Heart left ventricle (tissue), 13 donors: ENCODE measurements at regions not wholly inside any gene's neighbourhood (a gene's known extent, or its start where the extent isn't known, plus 50 kb on each side); places are given as distances from the start of the nearest gene placed in this dataset.

Source experiments
- CTCF ChIP-seq, 12 donors: fragments of 200-600 bp; sonication (generic) in 4 of 12; IDR thresholded peaks; one replicate each; pipeline versions ENCODE4 v1.5.0 to v1.8.0; 2018 to 2022; ENCODE audit warnings: antibody characterized with exemption in 12 of 12, mild to moderate bottlenecking in 5 of 12
- POLR2A ChIP-seq, 2 donors: fragments of 450-650 bp; IDR thresholded peaks; one replicate each; pipeline ENCODE4 v1.6.1; 2017; ENCODE audit warnings: antibody characterized with exemption in 2 of 2, mild to moderate bottlenecking in 2 of 2, moderate library complexity in 2 of 2
- donor health status: ischemic (EF 13 %, LVEDD 7.1; RV severe dilation, severe dysfunction).
- donor health status: DM: no; HTN: yes; CAD: no.
- donor health status: DM: no; HTN: no; CAD: no.
- donor health status: ischemic (EF 25% LVEDD 6.9; RV normal size, moderate dysfunction).
- donor health status: ischemic (EF 25% LVEDD 5.7; RV mildly dilated, moderate dysfunction).
- donor health status: ischemic (EF 35%, LVEDD 5.7; RV mildly dilated, moderate dysfunction).
- donor health status: nonischemic (EF 11% LVEDD 7.7; RV severe dilation, severe dysfunction).
- donor health status: DM: yes; HTN: yes; CAD: no.
- donor health status: PGD.
- donor health status: ischemic (EF 29% LVEDD 5.4; RV normal size, mild dysfunction).
- donor health status: nonischemic (EF 23%, LVEDD 6.1; RV moderate dilation, normal function).

DNA sequence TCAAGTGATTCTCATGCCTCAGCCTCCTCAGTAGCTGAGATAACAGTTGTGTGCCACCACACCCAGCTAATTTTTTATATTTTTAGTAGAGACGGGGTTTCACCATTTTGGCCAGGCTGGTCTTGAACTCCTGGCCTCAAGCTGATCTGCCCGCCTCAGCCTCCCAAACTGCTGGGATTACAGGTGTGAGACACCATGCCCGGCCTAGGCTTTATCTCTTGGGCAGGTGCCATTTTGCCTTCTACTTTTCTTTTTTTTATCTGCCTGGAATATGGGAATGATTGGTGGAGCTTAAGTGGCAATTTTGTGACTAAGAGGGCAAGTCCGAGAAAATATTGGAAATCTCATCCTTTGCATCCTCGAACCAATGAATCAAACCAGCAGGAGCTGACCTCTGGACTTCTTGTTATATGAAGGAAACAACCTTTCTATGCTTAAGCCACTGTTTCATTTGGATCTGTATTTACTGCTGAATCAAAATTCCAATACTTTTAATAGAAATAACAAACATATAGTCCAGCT, 128.9 kb upstream of the ZNF217 start:
- TF ChIP-seq CTCF (IDR thresholded peaks at IDR 0.05) (no peak), POLR2A (IDR thresholded peaks at IDR 0.05) (no peak)
